ENCODE measurements at regions not wholly inside any gene's neighbourhood (a gene's known extent, or its start where the extent isn't known, plus 50 kb on each side); places are given as distances from the start of the nearest gene placed in this dataset.

DNA sequence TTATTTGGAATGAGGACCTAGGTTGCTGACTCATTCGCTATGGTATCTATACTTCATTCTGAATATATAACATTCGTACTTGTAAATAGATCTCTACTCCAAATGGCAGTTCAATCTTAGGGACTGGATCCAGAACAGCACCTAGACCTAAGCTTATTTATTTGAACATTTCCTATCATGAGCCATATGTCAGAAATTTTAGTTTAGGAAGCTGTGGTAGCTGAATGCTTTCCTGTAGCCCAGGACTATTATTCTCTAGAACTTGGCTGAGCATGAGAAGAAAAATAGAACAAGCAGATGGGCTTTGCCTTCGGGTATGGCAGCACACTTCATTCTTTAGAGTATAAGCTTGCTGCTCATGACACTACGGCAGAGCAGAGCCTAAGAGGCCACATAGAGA lies 1114.4 kb upstream of the B3GALT2 start:
- intact Hi-C loops (cut with DNase I), result no loop called here
- DNase-seq (ENCODE audit: low spot score), result no peak

DNA sequence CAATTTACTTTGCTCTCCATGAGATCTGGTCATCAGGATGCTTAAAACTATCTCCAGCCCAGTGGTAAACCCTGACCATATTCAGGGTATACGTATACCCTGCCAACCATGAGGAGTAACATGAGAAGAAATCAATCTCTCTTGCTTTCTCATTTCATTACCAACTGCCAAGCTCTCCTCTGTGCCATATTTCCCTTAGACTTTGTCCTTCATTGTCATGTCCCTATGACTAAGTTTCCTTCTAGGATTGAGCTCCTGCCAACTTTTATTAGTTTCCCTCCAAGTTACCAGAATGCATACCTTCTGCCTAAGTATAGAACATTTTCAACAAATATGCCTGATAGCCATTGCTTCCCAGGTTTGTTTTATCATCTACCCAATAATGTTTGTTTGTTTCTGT lies 1113.9 kb upstream of the B3GALT2 start:
- DNase-seq (ENCODE audit: low spot score), result no peak
- intact Hi-C loops (cut with DNase I), result no loop called here

DNA sequence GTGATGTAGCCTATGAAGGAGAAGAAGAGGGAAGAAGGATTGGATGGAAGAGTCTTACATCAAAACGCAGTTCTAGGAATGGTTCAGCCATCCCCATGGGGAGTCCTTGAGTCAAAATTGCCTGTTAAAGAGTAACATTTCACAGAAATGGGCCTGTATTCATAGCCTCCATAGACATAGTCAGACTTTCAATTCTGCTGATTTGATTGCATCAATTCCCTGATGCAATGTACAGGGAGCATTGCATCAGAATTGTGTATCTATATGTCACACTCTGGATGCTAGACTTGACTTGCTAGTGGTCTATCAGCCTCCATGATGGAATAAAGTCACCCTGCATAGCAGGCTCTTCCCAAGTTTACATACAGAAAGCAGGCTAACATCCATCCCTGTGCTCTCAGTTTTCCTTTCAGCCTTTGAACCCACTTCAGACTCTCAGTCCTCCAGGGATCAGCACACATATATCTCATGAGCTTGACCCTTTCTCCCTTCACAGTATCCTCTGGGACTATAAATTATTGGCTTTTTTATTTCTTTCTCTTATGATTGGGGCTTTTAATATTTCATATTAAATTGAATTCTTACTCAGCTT lies 1111.7 kb upstream of the B3GALT2 start:
- intact Hi-C loops (cut with DNase I), result loop anchor here (10.0 kb wide), 2 partner anchors 883 to 1113 kb away; partner anchors contain the start of gene B3GALT2
- no peak for DNase-seq (ENCODE audit: low spot score)

DNA sequence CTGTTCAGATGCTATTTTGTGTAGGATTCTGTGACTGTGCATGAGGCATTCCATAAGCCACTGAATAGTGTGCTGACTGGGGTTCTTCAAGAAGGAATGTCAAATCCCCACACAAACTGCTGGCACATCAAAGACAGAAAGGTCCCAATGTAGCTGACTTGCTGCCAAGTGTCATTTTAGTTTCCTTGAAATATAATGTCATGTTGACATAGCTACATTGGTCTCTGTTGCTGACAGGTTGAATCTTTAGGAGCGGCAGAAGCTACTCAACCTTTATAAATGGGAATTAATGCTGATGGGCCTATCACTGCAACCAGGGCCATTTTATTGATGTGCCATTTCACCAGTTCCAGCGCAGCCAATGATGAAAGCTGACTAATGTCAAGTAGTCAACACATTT lies 1110.7 kb upstream of the B3GALT2 start:
- no peak for DNase-seq (ENCODE audit: low spot score)
- intact Hi-C loops (cut with DNase I), result loop anchor here (10.0 kb wide), 2 partner anchors 882 to 1112 kb away; partner anchors contain the start of gene B3GALT2

DNA sequence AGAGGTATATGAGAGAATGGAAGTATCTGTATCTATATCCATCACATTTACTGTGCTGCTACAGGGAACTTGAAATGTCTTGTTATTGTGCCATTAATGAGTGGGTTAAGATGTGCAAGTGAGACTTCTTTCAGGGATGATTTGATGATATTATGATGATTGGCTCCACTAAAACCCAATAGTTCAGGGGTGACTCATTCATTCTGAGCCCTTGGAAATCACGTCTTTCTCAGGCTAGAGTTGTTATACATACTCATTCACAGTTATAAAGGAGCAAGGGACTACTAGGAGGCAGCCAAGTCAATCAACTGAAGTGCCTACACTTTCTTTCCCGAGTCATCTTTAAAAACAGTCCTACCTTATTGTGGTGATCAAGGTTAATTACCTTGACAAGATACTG lies 1109.8 kb upstream of the B3GALT2 start:
- intact Hi-C loops (cut with DNase I), result loop anchor here (10.0 kb wide), 2 partner anchors 881 to 1111 kb away; partner anchors contain the start of gene B3GALT2
- no peak for DNase-seq (ENCODE audit: low spot score)

GRCh38 chr1:194295685-194296084 lies 1109.3 kb upstream of the B3GALT2 start:
- intact Hi-C loops (cut with DNase I), result loop anchor here (10.0 kb wide), 2 partner anchors 881 to 1111 kb away; partner anchors contain the start of gene B3GALT2
- no peak for DNase-seq (ENCODE audit: low spot score)

GRCh38 chr1:194293851-194294405 lies 1107.5 kb upstream of the B3GALT2 start:
- peak; percentile 75 for DNase-seq (ENCODE audit: low spot score)
- intact Hi-C loops (cut with DNase I), result loop anchor here (10.0 kb wide), 2 partner anchors 879 to 1109 kb away; partner anchors contain the start of gene B3GALT2

GRCh38 chr1:194292966-194293365 lies 1106.6 kb upstream of the B3GALT2 start:
- intact Hi-C loops (cut with DNase I), result loop anchor here (10.0 kb wide), 2 partner anchors 878 to 1108 kb away; partner anchors contain the start of gene B3GALT2
- DNase-seq (ENCODE audit: low spot score), result no peak

DNA sequence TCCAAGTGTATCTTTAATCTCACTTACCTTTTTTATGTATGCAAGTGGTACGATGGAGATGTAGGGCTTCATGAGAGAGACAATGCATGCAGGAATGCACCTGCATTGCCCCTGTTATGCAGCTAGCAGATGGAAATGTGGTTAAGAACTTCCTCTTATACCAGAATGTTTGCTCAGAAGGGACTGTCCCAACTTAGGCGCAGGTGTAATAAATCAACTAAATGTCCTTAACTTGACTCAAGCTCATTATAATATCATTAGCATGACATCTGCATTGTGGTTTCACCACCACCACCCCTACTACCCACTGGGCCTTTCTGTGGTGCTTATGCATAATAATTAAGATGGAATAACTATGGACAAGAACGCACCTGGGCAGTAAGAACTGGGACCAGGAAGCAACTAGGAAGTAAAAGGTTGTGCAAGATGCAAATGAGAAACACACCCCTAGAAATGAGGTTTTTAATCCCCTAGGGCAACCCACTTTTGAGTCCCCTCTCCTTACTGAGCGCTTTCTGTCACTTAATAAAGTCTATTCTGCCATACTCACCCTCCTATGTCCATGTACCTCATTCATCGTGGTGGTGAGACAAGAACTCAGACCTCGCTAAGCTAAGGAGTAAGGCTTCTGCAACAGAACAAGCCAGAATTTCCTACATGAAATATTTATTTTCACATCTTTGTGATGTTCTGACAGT lies 1103.3 kb upstream of the B3GALT2 start:
- intact Hi-C loops (cut with DNase I), result loop anchor here (10.0 kb wide), 2 partner anchors 875 to 1105 kb away; partner anchors contain the start of gene B3GALT2
- DNase-seq (ENCODE audit: low spot score), result no peak

DNA sequence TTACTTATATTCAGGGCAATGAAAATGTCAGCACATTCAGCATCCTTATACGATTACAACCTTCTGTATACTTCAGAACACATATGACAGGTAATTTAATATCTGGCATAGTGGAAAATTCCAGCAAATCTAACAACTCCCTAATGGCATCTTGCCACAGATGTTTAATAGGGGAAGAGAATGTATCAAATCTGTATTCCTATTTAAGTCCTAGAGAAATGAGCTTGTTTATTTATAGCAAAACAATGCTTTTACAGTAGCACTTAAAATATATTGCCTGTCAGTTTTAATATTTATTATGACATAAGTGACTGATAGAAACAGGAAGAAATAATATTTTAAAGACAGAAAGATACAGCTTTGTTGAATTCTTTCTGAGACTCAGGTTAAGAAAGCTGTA lies 1101.8 kb upstream of the B3GALT2 start:
- intact Hi-C loops (cut with DNase I), result no loop called here
- no peak for DNase-seq (ENCODE audit: low spot score)

DNA sequence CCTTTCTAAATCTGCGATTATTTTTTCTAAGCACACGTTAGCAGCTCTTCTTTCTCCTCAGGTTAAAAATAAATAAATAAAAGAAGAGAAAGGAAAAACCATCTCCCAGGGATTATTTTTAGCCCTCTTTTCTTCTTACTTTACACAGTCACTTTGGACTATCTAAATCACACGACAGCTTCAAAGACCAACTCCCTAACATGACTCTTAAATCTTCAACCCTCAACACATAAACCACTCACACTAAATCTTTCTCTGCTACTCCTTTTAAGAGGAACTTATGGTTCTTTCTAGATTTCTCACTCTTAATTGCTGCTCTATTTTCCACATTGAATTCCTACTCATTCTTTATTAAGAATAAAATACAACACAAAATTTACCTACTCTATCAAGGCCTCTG lies 1095.0 kb upstream of the B3GALT2 start:
- DNase-seq (ENCODE audit: low spot score), result no peak
- intact Hi-C loops (cut with DNase I), result no loop called here

DNA sequence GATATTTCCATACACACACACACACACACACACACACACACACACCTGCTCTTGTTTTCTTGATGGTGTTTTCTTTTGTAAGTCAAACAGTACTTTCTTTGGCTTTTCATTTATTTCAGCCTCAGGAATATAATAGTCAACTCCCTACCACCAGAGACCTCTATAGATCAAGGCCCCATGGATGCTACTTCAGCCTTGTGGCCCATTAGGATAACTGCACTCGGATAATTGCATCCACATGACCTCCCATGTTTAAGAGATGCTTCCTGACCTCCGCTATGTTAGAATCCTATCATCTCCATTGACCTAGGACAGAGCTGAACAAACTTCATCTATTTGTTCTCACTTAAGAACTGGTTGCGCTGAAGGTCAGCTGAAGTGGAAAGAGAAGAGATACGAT lies 1094.0 kb upstream of the B3GALT2 start:
- DNase-seq (ENCODE audit: low spot score), result no peak
- intact Hi-C loops (cut with DNase I), result no loop called here

- DNase-seq (ENCODE audit: low spot score), result no peak
- intact Hi-C loops (cut with DNase I), result no loop called here
Measured at GRCh38 chr1:194279975-194280374, 1093.6 kb upstream of the B3GALT2 start.

DNA sequence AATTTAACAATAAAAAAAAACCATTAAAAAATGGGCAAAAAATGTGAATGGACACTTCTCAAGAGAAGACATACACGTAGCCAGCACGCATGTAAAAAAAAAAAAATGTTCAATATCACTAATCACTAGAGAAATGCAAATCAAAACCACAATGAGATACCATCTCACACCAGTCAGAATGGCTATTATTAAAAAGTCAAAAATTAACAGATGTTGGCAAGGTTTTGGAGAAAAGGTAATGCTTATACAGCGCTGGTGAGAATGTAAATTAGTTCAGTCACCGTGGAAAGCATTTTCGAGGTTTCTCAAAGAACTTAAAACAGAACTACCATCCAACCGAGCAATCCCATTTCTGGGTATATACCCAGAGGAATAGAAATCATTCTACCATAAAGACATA lies 1091.5 kb upstream of the B3GALT2 start:
- no peak for DNase-seq (ENCODE audit: low spot score)
- intact Hi-C loops (cut with DNase I), result no loop called here

GRCh38 chr1:194273660-194274059 lies 1087.2 kb upstream of the B3GALT2 start:
- DNase-seq (ENCODE audit: low spot score), result no peak
- intact Hi-C loops (cut with DNase I), result no loop called here

DNA sequence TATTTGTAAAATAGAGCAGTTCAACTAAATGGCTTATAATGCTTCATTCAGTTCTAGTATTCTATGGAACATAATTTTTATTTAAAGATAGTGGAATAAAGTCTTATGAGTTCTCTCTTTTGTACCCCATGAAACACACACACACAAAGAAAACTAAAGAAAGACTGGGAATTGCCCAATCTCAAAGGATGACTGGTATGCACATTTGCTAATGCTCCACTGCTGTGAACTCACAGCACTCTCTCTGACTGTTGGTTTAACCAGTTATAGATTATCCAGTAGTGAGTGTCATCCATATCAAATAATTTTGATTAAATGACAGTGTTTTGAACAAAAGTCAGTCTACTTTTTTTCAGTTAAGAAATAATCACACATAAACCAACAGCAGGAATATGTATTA lies 1082.4 kb upstream of the B3GALT2 start:
- intact Hi-C loops (cut with DNase I), result no loop called here

DNA sequence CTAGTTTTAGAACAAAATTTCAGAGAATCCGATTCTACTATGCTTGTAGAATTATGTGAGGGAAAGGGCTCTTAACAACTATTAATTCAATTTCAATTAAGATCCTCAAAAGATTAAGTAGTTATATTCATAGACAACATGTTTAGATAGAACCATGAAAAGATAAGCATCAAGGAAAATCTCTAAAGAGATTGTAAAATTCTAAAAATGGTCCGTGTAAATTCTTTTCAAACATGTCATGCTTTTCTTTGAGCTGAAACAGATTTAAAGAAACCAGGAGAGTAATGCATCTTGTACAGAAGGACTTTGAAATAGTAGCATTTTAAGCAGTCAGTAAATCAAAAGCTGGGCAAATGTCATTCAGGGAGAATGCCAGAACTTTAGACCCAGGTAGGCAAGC lies 1080.6 kb upstream of the B3GALT2 start:
- intact Hi-C loops (cut with DNase I), result no loop called here
- DNase-seq (ENCODE audit: low spot score), result no peak

More for the DNA sequence above, 1082.4 kb upstream of the B3GALT2 start:
- no peak for DNase-seq (ENCODE audit: low spot score)

GRCh38 chr1:194256010-194256409 lies 1069.6 kb upstream of the B3GALT2 start:
- intact Hi-C loops (cut with DNase I), result no loop called here
- DNase-seq (ENCODE audit: low spot score), result no peak

DNA sequence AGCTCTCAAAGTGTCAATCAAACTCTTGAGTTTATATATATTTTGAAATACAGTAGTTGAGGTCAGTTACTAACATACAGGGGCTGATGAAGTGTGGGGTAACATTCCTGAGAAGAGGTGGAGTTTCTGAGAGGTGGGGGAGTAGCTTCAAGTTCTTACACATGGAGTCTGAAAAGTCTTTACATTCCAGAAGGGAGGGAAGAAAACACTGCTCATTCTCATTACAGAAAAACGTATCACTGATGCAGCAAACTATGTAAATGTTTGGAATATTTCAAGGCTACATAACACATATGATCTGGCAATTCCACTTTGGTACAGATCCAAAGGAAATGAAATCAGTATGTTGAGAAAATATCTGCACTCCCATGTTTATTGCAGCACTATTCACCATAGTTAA lies 1065.8 kb upstream of the B3GALT2 start:
- no peak for DNase-seq (ENCODE audit: low spot score)
- intact Hi-C loops (cut with DNase I), result no loop called here

- intact Hi-C loops (cut with DNase I), result no loop called here
Measured at GRCh38 chr1:194241215-194241614, 1054.8 kb upstream of the B3GALT2 start.

GRCh38 chr1:194233069-194233468 lies 1046.7 kb upstream of the B3GALT2 start:
- intact Hi-C loops (cut with DNase I), result no loop called here
- no peak for DNase-seq (ENCODE audit: low spot score)

More at GRCh38 chr1:194241215-194241614, 1054.8 kb upstream of the B3GALT2 start:
- DNase-seq (ENCODE audit: low spot score), result no peak
